H1 (cell line): ENCODE measurements at regions not wholly inside any gene's neighbourhood (a gene's known extent, or its start where the extent isn't known, plus 50 kb on each side); places are given as distances from the start of the nearest gene placed in this dataset.

ENCODE experiments used
- ASH2L ChIP-seq: fragments of 200-600, 300-600 bp; sonication (generic); IDR thresholded peaks from one replicate; pipeline ENCODE4 v1.7.1; 2017; ENCODE audit warnings: low read length
- CEBPB ChIP-seq: IDR thresholded peaks from 2 replicates; pipeline ENCODE4 v1.6.1; 2012; ENCODE audit warnings: low read depth, low read length
- CHD1 ChIP-seq: IDR thresholded peaks from 2 replicates; pipeline ENCODE4 v1.6.1; 2012; ENCODE audit warnings: low read depth, low read length, improper control_type of control experiment
- CHD2 ChIP-seq: IDR thresholded peaks from 2 replicates; pipeline ENCODE4 v1.6.1; 2012; ENCODE audit warnings: low read length, improper control_type of control experiment
- CHD7 ChIP-seq: fragments of 300-600 bp; sonication (generic); IDR thresholded peaks from 2 replicates; pipeline ENCODE4 v1.7.1; 2012; ENCODE audit warnings: low read length, moderate library complexity, mild to moderate bottlenecking, inconsistent platforms; ENCODE audit not compliant: insufficient replicate concordance
- EP300 ChIP-seq, 2 experiments: IDR thresholded peaks; 1 replicate in 1 of 2; 2 replicates in 1 of 2; pipeline ENCODE4 v1.6.1; 2011 to 2012; ENCODE audit warnings: low read depth in 2 of 2, low read length in 2 of 2, mild to moderate bottlenecking in 2 of 2, borderline replicate concordance in 1 of 2, inconsistent platforms in 1 of 2, moderate library complexity in 1 of 2
- KDM1A ChIP-seq: fragments of 200-600, 300-600 bp; sonication (generic); IDR thresholded peaks from 2 replicates; pipeline ENCODE4 v1.7.1; 2016; ENCODE audit warnings: mild to moderate bottlenecking, low read length, borderline replicate concordance
- NANOG ChIP-seq: IDR thresholded peaks from 2 replicates; pipeline ENCODE4 v1.6.1; 2011; ENCODE audit warnings: low read length, low read depth, mild to moderate bottlenecking, inconsistent platforms; ENCODE audit not compliant: insufficient read depth, poor library complexity, severe bottlenecking

GRCh38 chr10:118504044-118504443 lies 91.4 kb downstream of the PRLHR start (continued):
- TF ChIP-seq CHD7 (no peak), CEBPB (no peak), CHD2 (no peak), EP300 (IDR thresholded peaks at IDR 0.05; ENCODE audit: borderline replicate concordance in 1 of 2, low read depth in 2 of 2, low read length in 2 of 2) (no peak), KDM1A (no peak), NANOG (no peak), CHD1 (no peak), ASH2L (no peak)
- TF ChIP-seq, all 59 proteins: peak for 0
